ENCODE measurements at regions not wholly inside any gene's neighbourhood (a gene's known extent, or its start where the extent isn't known, plus 50 kb on each side); places are given as distances from the start of the nearest gene placed in this dataset.
"Not testable (repeated sequence)": the region's sequence is repeated elsewhere in the genome, so short reads cannot be mapped to it uniquely, and the experiment has no call there.

DNA sequence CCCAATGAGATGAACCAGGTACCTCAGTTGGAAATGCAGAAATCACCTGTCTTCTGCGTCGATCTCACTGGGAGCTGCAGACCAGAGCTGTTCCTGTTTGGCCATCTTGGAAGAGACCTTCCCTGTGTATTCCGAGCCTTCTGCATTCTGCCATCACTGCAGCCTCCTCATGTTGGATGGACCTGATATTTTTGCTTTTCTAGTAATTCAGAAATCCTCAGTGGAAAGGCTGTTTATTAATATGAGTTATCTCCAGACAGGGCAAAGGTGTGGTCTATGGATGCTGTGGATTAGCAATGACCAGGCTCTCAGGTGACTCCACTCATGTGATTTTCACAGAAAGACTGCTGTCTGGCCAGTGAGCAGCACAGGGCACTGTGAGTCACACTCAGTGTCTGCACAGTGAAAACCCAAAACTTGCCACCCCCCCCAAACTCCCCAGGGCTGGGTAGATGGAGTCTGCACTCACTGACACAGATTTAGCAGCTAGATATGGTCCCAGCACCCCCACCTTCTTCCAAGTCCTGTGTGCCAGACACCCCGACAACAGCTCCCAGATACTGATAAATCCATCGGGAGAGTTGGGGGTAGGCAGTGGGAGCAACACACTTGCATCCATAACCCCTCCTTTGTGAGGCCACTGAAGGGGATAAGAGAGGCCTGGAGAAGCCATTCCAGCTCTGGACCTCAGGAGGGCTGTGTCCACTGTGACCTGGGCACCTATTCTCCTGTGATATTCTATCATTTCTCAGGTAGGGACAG, 75.2 kb upstream of the TOP3B start:
- TF ChIP-seq, protein P1, sequence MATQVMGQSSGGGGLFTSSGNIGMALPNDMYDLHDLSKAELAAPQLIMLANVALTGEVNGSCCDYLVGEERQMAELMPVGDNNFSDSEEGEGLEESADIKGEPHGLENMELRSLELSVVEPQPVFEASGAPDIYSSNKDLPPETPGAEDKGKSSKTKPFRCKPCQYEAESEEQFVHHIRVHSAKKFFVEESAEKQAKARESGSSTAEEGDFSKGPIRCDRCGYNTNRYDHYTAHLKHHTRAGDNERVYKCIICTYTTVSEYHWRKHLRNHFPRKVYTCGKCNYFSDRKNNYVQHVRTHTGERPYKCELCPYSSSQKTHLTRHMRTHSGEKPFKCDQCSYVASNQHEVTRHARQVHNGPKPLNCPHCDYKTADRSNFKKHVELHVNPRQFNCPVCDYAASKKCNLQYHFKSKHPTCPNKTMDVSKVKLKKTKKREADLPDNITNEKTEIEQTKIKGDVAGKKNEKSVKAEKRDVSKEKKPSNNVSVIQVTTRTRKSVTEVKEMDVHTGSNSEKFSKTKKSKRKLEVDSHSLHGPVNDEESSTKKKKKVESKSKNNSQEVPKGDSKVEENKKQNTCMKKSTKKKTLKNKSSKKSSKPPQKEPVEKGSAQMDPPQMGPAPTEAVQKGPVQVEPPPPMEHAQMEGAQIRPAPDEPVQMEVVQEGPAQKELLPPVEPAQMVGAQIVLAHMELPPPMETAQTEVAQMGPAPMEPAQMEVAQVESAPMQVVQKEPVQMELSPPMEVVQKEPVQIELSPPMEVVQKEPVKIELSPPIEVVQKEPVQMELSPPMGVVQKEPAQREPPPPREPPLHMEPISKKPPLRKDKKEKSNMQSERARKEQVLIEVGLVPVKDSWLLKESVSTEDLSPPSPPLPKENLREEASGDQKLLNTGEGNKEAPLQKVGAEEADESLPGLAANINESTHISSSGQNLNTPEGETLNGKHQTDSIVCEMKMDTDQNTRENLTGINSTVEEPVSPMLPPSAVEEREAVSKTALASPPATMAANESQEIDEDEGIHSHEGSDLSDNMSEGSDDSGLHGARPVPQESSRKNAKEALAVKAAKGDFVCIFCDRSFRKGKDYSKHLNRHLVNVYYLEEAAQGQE (IDR thresholded peaks at IDR 0.05; ENCODE audit: insufficient replicate concordance, low read depth): no peak
- TF ChIP-seq SPI1 (IDR thresholded peaks at IDR 0.05; ENCODE audit: borderline replicate concordance, low read depth) (no peak), POLR2AphosphoS5 (IDR thresholded peaks at IDR 0.05; ENCODE audit: low read depth) (no peak), GABPA (IDR thresholded peaks at IDR 0.05; ENCODE audit: low read depth) (no peak)
- TF ChIP-seq, protein P2, sequence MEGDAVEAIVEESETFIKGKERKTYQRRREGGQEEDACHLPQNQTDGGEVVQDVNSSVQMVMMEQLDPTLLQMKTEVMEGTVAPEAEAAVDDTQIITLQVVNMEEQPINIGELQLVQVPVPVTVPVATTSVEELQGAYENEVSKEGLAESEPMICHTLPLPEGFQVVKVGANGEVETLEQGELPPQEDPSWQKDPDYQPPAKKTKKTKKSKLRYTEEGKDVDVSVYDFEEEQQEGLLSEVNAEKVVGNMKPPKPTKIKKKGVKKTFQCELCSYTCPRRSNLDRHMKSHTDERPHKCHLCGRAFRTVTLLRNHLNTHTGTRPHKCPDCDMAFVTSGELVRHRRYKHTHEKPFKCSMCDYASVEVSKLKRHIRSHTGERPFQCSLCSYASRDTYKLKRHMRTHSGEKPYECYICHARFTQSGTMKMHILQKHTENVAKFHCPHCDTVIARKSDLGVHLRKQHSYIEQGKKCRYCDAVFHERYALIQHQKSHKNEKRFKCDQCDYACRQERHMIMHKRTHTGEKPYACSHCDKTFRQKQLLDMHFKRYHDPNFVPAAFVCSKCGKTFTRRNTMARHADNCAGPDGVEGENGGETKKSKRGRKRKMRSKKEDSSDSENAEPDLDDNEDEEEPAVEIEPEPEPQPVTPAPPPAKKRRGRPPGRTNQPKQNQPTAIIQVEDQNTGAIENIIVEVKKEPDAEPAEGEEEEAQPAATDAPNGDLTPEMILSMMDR (IDR thresholded peaks at IDR 0.05; ENCODE audit: insufficient read depth, low read length): no peak
- DNase-seq (ENCODE audit: low read depth in 1 of 2, low spot score in 1 of 2): no peak
- no peaks in the 10 kb centered on the region for H3K27me3 ChIP-seq (ENCODE audit: insufficient read depth, poor library complexity, severe bottlenecking)
- H3K4me3 ChIP-seq (replicated peaks; ENCODE audit: insufficient read depth, low read length): no peak overlapping the region
- no peak overlapping the region for H3K27ac ChIP-seq (replicated peaks)

DNA sequence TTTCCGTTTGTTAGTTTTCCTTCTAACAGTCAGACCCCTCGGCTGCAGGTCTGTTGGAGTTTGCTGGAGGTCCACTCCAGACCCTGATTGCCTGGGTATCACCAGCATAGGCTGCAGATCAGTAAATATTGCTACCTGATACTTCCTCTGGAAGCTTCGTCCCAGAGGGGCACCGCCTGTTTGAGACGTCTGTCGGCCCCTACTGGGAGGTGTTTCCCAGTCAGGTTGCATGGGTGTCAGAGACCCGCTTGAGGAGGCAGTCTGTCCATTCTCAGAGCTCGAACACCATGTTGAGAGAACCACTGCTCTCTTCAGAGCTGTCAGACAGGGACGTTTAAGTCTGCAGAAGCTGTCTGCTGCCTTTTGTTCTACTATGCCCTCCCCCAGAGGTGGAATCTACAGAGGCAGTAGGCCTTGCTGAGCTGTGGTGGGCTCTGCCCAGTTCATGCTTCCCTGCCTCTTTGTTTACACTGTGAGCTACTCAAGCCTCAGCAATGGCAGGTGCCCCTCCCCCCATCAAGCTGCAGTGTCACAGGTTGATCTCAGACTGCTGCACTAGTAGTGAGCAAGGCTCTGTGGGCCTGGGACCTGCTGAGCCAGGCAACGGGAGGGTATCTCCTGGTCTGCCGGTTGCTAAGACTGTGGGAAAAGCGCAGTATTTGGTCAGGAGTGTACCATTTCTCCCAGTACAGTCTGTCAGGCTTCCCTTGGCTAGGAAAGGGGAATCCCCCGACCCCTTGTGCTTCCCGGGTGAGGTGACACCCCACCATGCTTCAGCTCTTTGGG, 74.4 kb upstream of the TOP3B start:
- H3K27me3 ChIP-seq (ENCODE audit: insufficient read depth, poor library complexity, severe bottlenecking); H3K4me3 ChIP-seq (replicated peaks; ENCODE audit: insufficient read depth, low read length); DNase-seq (ENCODE audit: low read depth in 1 of 2, low spot score in 1 of 2); H3K27ac ChIP-seq (replicated peaks): not testable (repeated sequence)

DNA sequence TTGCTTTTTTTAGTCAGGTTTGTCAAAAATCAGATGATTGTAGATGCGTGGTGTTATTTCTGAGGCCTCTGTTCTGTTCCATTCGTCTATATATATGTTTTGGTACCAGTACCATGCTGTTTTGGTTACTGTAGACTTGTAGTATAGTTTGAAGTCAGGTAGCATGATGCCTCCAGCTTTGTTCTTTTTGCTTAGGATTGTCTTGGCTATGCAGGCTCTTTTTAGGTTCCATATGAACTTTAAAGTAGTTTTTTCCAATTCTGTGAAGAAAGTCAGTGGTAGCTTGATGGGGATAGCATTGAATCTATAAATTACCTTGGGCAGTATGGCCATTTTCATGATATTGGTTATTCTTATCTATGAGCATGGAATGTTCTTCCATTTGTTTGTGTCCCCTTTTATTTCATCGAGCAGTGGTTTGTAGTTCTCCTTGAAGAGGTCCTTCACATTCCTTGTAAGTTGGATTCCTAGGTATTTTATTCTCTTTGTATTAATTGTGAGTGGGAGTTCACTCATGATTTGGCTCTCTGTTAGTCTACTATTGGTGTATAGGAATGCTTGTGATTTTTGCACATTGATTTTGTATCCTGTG, 70.1 kb upstream of the TOP3B start:
- H3K27me3 ChIP-seq (ENCODE audit: insufficient read depth, poor library complexity, severe bottlenecking); H3K4me3 ChIP-seq (replicated peaks; ENCODE audit: insufficient read depth, low read length); DNase-seq (ENCODE audit: low read depth in 1 of 2, low spot score in 1 of 2); H3K27ac ChIP-seq (replicated peaks): not testable (repeated sequence)

DNA sequence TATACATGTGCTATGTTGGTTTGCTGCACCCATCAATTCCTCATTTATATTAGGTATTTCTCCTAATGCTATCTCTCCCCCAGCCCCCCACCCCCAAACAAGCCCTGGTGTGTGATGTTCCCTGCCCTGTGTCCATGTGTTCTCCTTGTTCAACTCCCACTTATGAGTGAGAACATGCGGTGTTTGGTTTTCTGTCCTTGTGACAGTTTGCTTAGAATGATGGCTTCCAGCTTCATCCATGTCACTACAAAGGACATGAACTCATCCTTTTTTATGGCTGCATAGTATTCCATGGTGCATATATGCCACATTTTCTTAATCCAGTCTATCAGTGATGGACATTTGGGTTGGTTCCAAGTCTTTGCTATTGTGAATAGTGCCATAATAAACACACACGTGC, 68.4 kb upstream of the TOP3B start:
- not testable (repeated sequence) for H3K27me3 ChIP-seq (ENCODE audit: insufficient read depth, poor library complexity, severe bottlenecking); H3K4me3 ChIP-seq (replicated peaks; ENCODE audit: insufficient read depth, low read length)

DNA sequence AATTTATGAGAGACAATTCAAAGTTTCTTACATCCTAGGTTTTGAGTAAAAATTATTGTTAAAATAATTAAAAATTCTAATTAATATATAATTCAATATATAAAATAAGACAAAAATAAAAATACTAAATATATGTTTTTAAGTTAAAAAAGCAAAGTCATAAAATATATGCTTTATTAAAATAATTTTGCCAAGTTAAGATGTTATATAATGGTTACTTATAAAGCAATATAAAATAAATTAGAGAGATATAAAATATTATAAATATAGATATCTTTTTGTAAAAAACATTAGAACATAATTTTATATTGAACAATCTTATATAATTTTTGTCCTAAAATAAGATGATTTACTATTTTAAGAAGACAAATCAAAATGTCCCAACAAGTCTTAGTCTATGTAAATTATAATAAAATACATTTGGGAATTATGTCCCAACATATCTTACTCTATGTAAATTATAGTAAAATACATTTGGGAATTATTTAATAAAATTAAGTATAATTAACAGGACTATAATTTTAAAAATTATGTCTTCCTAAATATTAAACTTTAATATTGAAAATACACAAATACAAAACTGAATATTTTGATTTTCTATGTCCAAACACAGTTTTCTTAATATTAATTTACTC, 67.7 kb upstream of the TOP3B start:
- no peak overlapping the region for H3K27ac ChIP-seq (replicated peaks)
- no peak for DNase-seq (ENCODE audit: low read depth in 1 of 2, low spot score in 1 of 2)
- H3K4me3 ChIP-seq (replicated peaks; ENCODE audit: insufficient read depth, low read length): no peak overlapping the region
- H3K27me3 ChIP-seq (ENCODE audit: insufficient read depth, poor library complexity, severe bottlenecking): no peaks in the 10 kb centered on the region
- TF ChIP-seq POLR2AphosphoS5 (IDR thresholded peaks at IDR 0.05; ENCODE audit: low read depth) (no peak), GABPA (IDR thresholded peaks at IDR 0.05; ENCODE audit: low read depth) (no peak), SPI1 (IDR thresholded peaks at IDR 0.05; ENCODE audit: borderline replicate concordance, low read depth) (no peak)
- TF ChIP-seq, protein P1 (IDR thresholded peaks at IDR 0.05; ENCODE audit: insufficient replicate concordance, low read depth): no peak
- TF ChIP-seq, protein P2 (IDR thresholded peaks at IDR 0.05; ENCODE audit: insufficient read depth, low read length): no peak

More for the DNA sequence above, 68.4 kb upstream of the TOP3B start:
- not testable (repeated sequence) for DNase-seq (ENCODE audit: low read depth in 1 of 2, low spot score in 1 of 2); H3K27ac ChIP-seq (replicated peaks)
